ENCODE measurements at regions not wholly inside any gene's neighbourhood (a gene's known extent, or its start where the extent isn't known, plus 50 kb on each side); places are given as distances from the start of the nearest gene placed in this dataset.

GRCh38 chr12:126582231-126582630 is 1517.0 kb downstream of the AACS start:
- TF ChIP-seq POU5F1 (IDR thresholded peaks at IDR 0.05; ENCODE audit: low read depth, low read length) = no peak
- TF ChIP-seq POLR2AphosphoS5 (IDR thresholded peaks at IDR 0.05; ENCODE audit: low read depth, low read length) = no peak
- no peak for TF ChIP-seq POLR2A (IDR thresholded peaks at IDR 0.05; ENCODE audit: control extremely low read depth in 1 of 2, low read depth in 2 of 2, low read length in 2 of 2)
- no peak for TF ChIP-seq EZH2 (IDR thresholded peaks at IDR 0.05; ENCODE audit: low read depth, low read length, severe bottlenecking)
